Lung (tissue), 11 donors: ENCODE measurements at regions not wholly inside any gene's neighbourhood (a gene's known extent, or its start where the extent isn't known, plus 50 kb on each side); places are given as distances from the start of the nearest gene placed in this dataset.

Experiments
- ATAC-seq: fragments of 200-7000 bp; cut with Tn5 transposase; one replicate; pipeline ENCODE4 v1.9.1; 2020; ENCODE audit warnings: moderate number of reproducible peaks; ENCODE audit not compliant: insufficient read depth, low FRiP score
- DNase-seq, 3 donors: peaks; one replicate each; pipeline ENCODE4 v3.0.0-alpha.2; 2013 to 2017
- H3K27ac ChIP-seq, 2 donors: one replicate each; pipeline ENCODE4 v1.5.1; 2013; ENCODE audit warnings: mild to moderate bottlenecking in 2 of 2, moderate library complexity in 2 of 2, control low read depth in 1 of 2, inconsistent platforms in 1 of 2, low read depth in 1 of 2, low read length in 1 of 2
- H3K27me3 ChIP-seq, 3 donors: one replicate each; pipeline ENCODE4 v1.5.1; 2013; ENCODE audit warnings: low read length in 2 of 3; ENCODE audit not compliant: control insufficient read depth in 3 of 3, insufficient read depth in 3 of 3
- H3K36me3 ChIP-seq, 4 donors: one replicate each; pipeline ENCODE4 v1.5.1; 2013; ENCODE audit warnings: low read length in 4 of 4, mild to moderate bottlenecking in 1 of 4, moderate library complexity in 1 of 4; ENCODE audit not compliant: control insufficient read depth in 4 of 4, insufficient read depth in 4 of 4
- H3K4me1 ChIP-seq, 5 donors: one replicate each; pipeline ENCODE4 v1.5.1; 2013; ENCODE audit warnings: low read length in 5 of 5, mild to moderate bottlenecking in 2 of 5, moderate library complexity in 1 of 5; ENCODE audit not compliant: control insufficient read depth in 5 of 5, insufficient read depth in 5 of 5
- H3K4me3 ChIP-seq: one replicate; pipeline ENCODE4 v1.5.1; 2013; ENCODE audit warnings: mild to moderate bottlenecking, control low read depth, moderate library complexity
- H3K9ac ChIP-seq, 2 donors: one replicate each; pipeline ENCODE4 v1.5.1; 2013; ENCODE audit warnings: low read length in 2 of 2, control low read depth in 1 of 2; ENCODE audit not compliant: insufficient read depth in 1 of 2
- H3K9me3 ChIP-seq, 4 donors: one replicate each; pipeline ENCODE4 v1.5.1; 2013; ENCODE audit warnings: low read length in 3 of 4, mild to moderate bottlenecking in 1 of 4, moderate library complexity in 1 of 4; ENCODE audit not compliant: control insufficient read depth in 4 of 4, insufficient read depth in 3 of 4
- CTCF ChIP-seq: IDR thresholded peaks from 2 replicates; pipeline ENCODE4 v1.5.1; 2012; ENCODE audit warnings: mild to moderate bottlenecking; ENCODE audit errors: control extremely low read depth, extremely low read depth
- WGBS, 2 donors: extraction: QIAGEN DNeasy Blood & Tissue Kit; methylation state at CpG; one replicate each; pipeline ENCODE4 v1.1.7; 2013; 5-methylcytosine and 5-hydroxymethylcytosine counted together
- donor health status: control.
- donor health status: control.
- donor health status: Bipolar disorder and iron deficiency.
- donor health status: healthy.
- donor health status: DM: yes; HTN: yes; CAD: no.

GRCh38 chr1:219415915-219416314, 197.0 kb downstream of the ZC3H11B start:
- no peaks in the 10 kb centered on the region for H3K27me3 ChIP-seq
- no peak overlapping the region for H3K27ac ChIP-seq
- ATAC-seq (no peak), DNase-seq (no peak)
- H3K4me3 ChIP-seq: no peak overlapping the region
- no peak for TF ChIP-seq CTCF
- H3K9me3 ChIP-seq: no peaks in the 10 kb centered on the region
- H3K36me3 ChIP-seq: no peaks in the 10 kb centered on the region
- H3K9ac ChIP-seq: no peak overlapping the region
- WGBS, 2 donors: 88% methylated on average over 2 of the region's 2 CpGs
- peaks cover 0 to 14% (median 1%) of the 10 kb centered on the region in 5 donors for H3K4me1 ChIP-seq

- no peaks in the 10 kb centered on the region for H3K9me3 ChIP-seq
- no peaks in the 10 kb centered on the region for H3K36me3 ChIP-seq
- no peak overlapping the region for H3K27ac ChIP-seq
- H3K27me3 ChIP-seq: no peaks in the 10 kb centered on the region
- H3K9ac ChIP-seq: no peak overlapping the region
- TF ChIP-seq CTCF: no peak
- peaks cover 0 to 14% (median 1%) of the 10 kb centered on the region in 5 donors for H3K4me1 ChIP-seq
- no peak for DNase-seq
- no peak overlapping the region for H3K4me3 ChIP-seq
- 93% methylated on average over 2 of the region's 2 CpGs for WGBS, 2 donors
- ATAC-seq: no peak
Observed at GRCh38 chr1:219415433-219415832, 197.5 kb downstream of the ZC3H11B start.

GRCh38 chr1:219414250-219414649, 198.7 kb downstream of the ZC3H11B start:
- Histone ChIP-seq H3K9ac (no peak overlapping the region), H3K36me3 (no peaks in the 10 kb centered on the region), H3K4me3 (no peak overlapping the region), H3K27ac (no peak overlapping the region), H3K4me1 (peaks cover 0 to 14% (median 1%) of the 10 kb centered on the region in 5 donors), H3K9me3 (no peaks in the 10 kb centered on the region), H3K27me3 (no peaks in the 10 kb centered on the region)
- no peak for TF ChIP-seq CTCF
- no peak for ATAC-seq
- 75 to 86% methylated on average over 4 of the region's 4 CpGs for WGBS, 2 donors
- DNase-seq: no peak

- TF ChIP-seq CTCF: no peak
- H3K4me3 ChIP-seq: no peak overlapping the region
- no peak overlapping the region for H3K9ac ChIP-seq
- H3K36me3 ChIP-seq: no peaks in the 10 kb centered on the region
- H3K9me3 ChIP-seq: no peaks in the 10 kb centered on the region
- WGBS, 2 donors: 67 to 82% methylated on average over 1 of the region's 1 CpG
- no peak for ATAC-seq
- peak in 2 of 3 donors; percentile 66 to 69 for DNase-seq
- H3K27me3 ChIP-seq: no peaks in the 10 kb centered on the region
- no peak overlapping the region for H3K27ac ChIP-seq
- H3K4me1 ChIP-seq: peaks cover 0 to 14% (median 1%) of the 10 kb centered on the region in 5 donors
Observed at GRCh38 chr1:219413536-219413935, 199.4 kb downstream of the ZC3H11B start.
